ENCODE measurements at regions not wholly inside any gene's neighbourhood (a gene's known extent, or its start where the extent isn't known, plus 50 kb on each side); places are given as distances from the start of the nearest gene placed in this dataset.

DNA sequence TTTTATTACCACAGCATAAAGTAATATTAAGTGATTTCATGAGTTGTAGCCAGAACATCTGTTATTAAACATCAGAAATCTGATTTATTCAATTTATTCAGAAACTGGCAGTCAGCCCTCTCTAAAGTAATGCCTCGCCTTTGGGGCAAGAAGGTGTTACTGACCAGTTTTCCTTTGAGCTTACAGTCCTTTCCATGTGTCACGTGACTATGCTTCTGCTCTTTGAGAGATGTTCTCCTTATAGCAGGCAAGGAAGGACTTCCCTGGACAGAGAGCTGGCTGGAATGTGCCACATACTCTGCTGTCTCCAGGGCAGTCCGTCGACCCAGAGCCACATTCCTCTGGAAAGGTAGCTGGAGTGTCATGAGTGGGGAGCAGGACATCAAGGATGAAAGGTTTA, 119.7 kb downstream of the RDH14 start:
- Histone ChIP-seq H3K9me3 (ENCODE audit: control insufficient read depth, low read length) (no peaks in the 10 kb centered on the region), H3K27ac (ENCODE audit: low read depth, low read length, severe bottlenecking) (no peak overlapping the region), H3K4me1 (ENCODE audit: control insufficient read depth, insufficient read depth, low read length, poor library complexity, severe bottlenecking) (peaks cover 9% of the 10 kb centered on the region), H3K36me3 (ENCODE audit: control insufficient read depth, insufficient read depth, low read length) (no peaks in the 10 kb centered on the region), H3K4me3 (ENCODE audit: extremely low read depth, insufficient read depth, low read length, poor library complexity, severe bottlenecking) (no peak overlapping the region)
- 83 to 96% methylated on average over 2 to 4 of the region's 4 CpGs for WGBS, 2 experiments (ENCODE audit: insufficient coverage in 2 of 2)

DNA sequence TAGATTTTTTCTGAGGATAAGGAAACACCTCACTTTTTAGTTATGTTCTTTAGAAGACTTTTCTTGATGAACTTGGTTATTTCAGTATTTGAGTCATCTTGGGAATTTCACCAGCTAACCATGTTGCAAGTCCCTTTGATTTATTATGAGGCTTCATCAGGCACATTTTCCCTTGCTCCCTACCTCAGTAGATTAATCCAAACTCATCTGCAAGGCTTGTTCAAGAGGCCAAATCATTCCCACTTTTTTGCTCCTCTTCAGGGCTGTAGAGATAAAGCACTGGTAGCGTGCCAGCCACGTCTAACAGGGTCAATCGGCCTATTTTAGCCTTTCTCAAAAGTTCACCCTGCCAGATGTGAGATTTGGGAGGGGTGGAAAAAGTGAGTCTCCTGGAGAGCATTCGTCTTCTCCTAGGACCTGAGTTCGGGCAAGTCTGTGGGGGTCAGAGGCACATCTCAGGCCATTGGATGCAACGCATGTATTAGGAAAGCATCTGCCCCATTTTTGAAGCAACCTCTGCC, 120.3 kb downstream of the RDH14 start:
- H3K4me1 ChIP-seq (ENCODE audit: control insufficient read depth, insufficient read depth, low read length, poor library complexity, severe bottlenecking) = peaks cover 9% of the 10 kb centered on the region
- H3K9me3 ChIP-seq (ENCODE audit: control insufficient read depth, low read length) = no peaks in the 10 kb centered on the region
- H3K27ac ChIP-seq (ENCODE audit: low read depth, low read length, severe bottlenecking) = no peak overlapping the region
- H3K4me3 ChIP-seq (ENCODE audit: extremely low read depth, insufficient read depth, low read length, poor library complexity, severe bottlenecking) = no peak overlapping the region
- no peaks in the 10 kb centered on the region for H3K36me3 ChIP-seq (ENCODE audit: control insufficient read depth, insufficient read depth, low read length)
- 92 to 100% methylated on average over 6 of the region's 6 CpGs for WGBS, 2 experiments (ENCODE audit: insufficient coverage in 2 of 2)

DNA sequence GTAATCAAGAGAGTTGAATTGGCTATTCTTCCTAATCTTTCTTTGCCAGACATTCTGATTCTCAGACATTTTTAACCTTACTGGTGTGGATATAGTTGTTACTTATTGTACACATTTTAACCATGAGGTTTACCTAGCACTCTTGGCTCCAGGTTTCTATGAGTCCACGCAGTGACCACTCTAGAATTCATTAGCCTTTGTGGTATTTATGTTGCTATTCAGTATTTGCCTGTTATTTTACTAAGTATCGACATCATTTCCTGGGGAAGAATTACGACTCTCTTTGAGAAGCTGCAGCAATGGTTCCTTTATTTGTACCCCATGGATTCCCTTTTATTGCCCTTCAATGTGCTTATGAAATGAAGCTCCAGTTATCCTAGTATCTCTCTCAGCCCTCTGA, 120.7 kb downstream of the RDH14 start:
- Histone ChIP-seq H3K27ac (ENCODE audit: low read depth, low read length, severe bottlenecking) (no peak overlapping the region), H3K4me1 (ENCODE audit: control insufficient read depth, insufficient read depth, low read length, poor library complexity, severe bottlenecking) (peaks cover 9% of the 10 kb centered on the region), H3K36me3 (ENCODE audit: control insufficient read depth, insufficient read depth, low read length) (no peaks in the 10 kb centered on the region), H3K9me3 (ENCODE audit: control insufficient read depth, low read length) (no peaks in the 10 kb centered on the region), H3K4me3 (ENCODE audit: extremely low read depth, insufficient read depth, low read length, poor library complexity, severe bottlenecking) (no peak overlapping the region)
- WGBS, 2 experiments (ENCODE audit: insufficient coverage in 2 of 2) = 100% methylated on average over 1 of the region's 3 CpGs; no CpG with 5 or more reads in 1 of the 2 experiments

DNA sequence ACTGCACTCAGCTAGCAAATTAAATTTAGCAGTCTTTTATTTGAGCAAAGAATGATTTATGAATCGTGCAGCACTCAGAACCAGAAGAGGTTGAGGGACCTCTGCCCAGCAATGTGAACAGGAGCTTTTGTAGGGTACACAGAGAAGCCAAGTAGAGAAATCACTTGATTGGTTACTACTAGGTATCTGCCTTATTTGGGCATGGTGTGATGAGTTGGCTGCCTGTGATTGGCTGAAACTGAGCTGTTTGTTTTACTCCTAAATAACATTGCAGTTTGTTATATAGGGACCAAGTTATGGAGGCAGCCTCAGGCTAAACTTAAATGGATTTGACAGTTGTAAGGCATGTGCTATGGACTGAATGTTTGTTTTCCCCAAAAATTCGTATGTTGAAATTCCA, 122.5 kb downstream of the RDH14 start:
- H3K27ac ChIP-seq (ENCODE audit: low read depth, low read length, severe bottlenecking) = no peak overlapping the region
- H3K9me3 ChIP-seq (ENCODE audit: control insufficient read depth, low read length) = no peaks in the 10 kb centered on the region
- peaks cover 13% of the 10 kb centered on the region for H3K4me1 ChIP-seq (ENCODE audit: control insufficient read depth, insufficient read depth, low read length, poor library complexity, severe bottlenecking)
- no peak overlapping the region for H3K4me3 ChIP-seq (ENCODE audit: extremely low read depth, insufficient read depth, low read length, poor library complexity, severe bottlenecking)
- 82 to 89% methylated on average over 2 of the region's 2 CpGs for WGBS, 2 experiments (ENCODE audit: insufficient coverage in 2 of 2)
- no peaks in the 10 kb centered on the region for H3K36me3 ChIP-seq (ENCODE audit: control insufficient read depth, insufficient read depth, low read length)

DNA sequence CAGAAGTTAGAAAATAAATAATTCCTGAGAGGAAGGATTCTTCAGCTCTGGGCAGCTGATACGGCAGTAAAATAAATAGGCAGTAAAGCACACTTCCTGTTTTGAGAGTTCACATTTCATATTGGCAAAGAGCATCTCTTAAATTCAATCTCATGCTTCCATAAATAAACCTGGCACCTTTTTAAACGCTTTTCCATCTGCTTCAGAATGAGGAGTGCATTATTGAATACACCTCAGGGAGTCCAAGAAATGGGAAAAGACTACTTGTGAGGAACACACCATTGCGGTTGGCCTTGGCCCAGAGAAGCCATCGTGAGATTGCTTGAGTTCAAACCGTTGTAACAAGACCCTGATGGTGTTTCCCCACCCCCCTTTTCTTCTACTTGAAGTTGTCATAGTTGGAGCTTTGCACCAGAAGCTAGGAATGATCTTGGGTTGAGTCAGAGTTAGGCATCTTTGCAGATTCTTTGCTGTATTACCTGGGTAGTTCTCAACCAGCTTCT, 123.9 kb downstream of the RDH14 start:
- WGBS, 2 experiments (ENCODE audit: insufficient coverage in 2 of 2) = 81 to 89% methylated on average over 4 to 5 of the region's 5 CpGs
- H3K4me3 ChIP-seq (ENCODE audit: extremely low read depth, insufficient read depth, low read length, poor library complexity, severe bottlenecking) = no peak overlapping the region
- H3K36me3 ChIP-seq (ENCODE audit: control insufficient read depth, insufficient read depth, low read length) = no peaks in the 10 kb centered on the region
- no peak overlapping the region for H3K27ac ChIP-seq (ENCODE audit: low read depth, low read length, severe bottlenecking)
- no peaks in the 10 kb centered on the region for H3K9me3 ChIP-seq (ENCODE audit: control insufficient read depth, low read length)
- peaks cover 24% of the 10 kb centered on the region for H3K4me1 ChIP-seq (ENCODE audit: control insufficient read depth, insufficient read depth, low read length, poor library complexity, severe bottlenecking)

DNA sequence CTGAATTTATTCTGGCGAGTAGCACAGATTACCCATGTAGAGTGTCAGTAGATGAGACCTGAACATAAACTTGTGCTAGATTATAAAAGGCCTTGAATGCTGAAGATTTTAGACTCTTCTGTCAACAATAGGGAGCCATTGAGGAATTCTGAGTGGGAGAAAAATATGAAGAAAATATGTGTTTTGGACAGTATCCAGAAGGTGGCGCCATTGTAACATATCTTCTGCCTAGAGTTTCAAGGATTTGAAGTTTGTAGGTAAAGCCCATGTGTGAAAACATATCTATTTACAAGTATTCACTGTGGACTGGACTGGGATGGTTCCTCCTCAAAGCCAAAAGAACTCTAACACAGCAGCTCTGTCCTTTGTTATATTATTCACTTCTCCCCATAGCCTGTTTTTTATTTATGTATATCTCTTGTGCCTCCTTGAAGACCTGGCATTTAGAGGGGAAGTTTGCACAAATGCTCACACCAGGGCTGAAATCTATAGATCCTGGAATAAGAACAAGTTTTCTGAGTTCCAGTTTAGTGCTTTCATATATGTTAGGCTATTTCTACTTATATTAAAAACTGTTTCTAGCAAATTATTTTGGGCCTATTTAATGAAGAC, 124.9 kb downstream of the RDH14 start:
- Histone ChIP-seq H3K4me1 (ENCODE audit: control insufficient read depth, insufficient read depth, low read length, poor library complexity, severe bottlenecking) (peaks cover 24% of the 10 kb centered on the region), H3K4me3 (ENCODE audit: extremely low read depth, insufficient read depth, low read length, poor library complexity, severe bottlenecking) (no peak overlapping the region), H3K9me3 (ENCODE audit: control insufficient read depth, low read length) (no peaks in the 10 kb centered on the region), H3K36me3 (ENCODE audit: control insufficient read depth, insufficient read depth, low read length) (no peaks in the 10 kb centered on the region), H3K27ac (ENCODE audit: low read depth, low read length, severe bottlenecking) (no peak overlapping the region)
- 38 to 40% methylated on average over 1 to 2 of the region's 2 CpGs for WGBS, 2 experiments (ENCODE audit: insufficient coverage in 2 of 2)

DNA sequence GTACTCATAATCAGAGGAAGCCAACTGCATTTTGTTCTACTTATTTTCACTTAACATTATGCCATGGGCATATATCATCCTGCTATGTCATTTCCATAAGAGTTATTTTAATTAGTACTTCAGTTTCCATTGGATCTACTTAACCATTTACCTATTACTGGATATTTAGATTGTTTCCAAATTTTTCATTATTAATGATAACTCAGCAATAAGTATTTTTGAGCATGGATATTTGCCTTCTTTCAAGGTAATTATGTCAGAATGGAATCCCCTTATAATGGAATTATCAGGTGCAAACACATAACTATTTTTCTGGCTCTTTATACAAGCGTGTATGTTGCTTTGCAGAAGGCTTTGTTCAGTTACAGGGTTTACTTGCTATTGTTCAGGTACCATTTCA, 126.6 kb downstream of the RDH14 start:
- Histone ChIP-seq H3K27ac (ENCODE audit: low read depth, low read length, severe bottlenecking) (no peak overlapping the region), H3K9me3 (ENCODE audit: control insufficient read depth, low read length) (no peaks in the 10 kb centered on the region), H3K36me3 (ENCODE audit: control insufficient read depth, insufficient read depth, low read length) (no peaks in the 10 kb centered on the region), H3K4me3 (ENCODE audit: extremely low read depth, insufficient read depth, low read length, poor library complexity, severe bottlenecking) (no peak overlapping the region), H3K4me1 (ENCODE audit: control insufficient read depth, insufficient read depth, low read length, poor library complexity, severe bottlenecking) (peaks cover 24% of the 10 kb centered on the region)
- WGBS, 2 experiments (ENCODE audit: insufficient coverage in 2 of 2) = no CpG with 5 or more reads among the region's 1 CpG

DNA sequence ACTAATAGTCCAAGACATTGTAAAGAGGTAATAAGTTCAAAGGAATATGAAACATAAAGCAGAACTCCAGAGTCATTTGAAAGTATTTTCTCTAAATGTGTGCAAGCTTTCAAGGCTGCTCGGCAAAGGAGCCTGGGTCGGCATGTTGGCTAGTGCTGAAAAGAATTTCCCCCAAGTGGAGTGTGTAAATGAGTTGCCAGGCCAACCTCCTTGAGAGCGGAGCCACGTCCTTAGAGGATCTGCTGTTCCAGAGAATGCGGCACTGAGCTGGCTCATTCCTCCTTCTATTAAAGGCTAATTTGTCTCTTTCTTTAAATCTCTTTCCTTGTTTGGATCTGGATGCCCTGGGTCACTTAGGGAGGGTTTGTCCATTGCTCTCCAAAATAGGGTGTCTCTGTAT, 127.5 kb downstream of the RDH14 start:
- H3K4me1 ChIP-seq (ENCODE audit: control insufficient read depth, insufficient read depth, low read length, poor library complexity, severe bottlenecking) = peaks cover 24% of the 10 kb centered on the region
- H3K27ac ChIP-seq (ENCODE audit: low read depth, low read length, severe bottlenecking) = peak overlapping the region; percentile 85
- 31 to 36% methylated on average over 2 to 4 of the region's 5 CpGs for WGBS, 2 experiments (ENCODE audit: insufficient coverage in 2 of 2)
- H3K36me3 ChIP-seq (ENCODE audit: control insufficient read depth, insufficient read depth, low read length) = no peaks in the 10 kb centered on the region
- no peak overlapping the region for H3K4me3 ChIP-seq (ENCODE audit: extremely low read depth, insufficient read depth, low read length, poor library complexity, severe bottlenecking)
- no peaks in the 10 kb centered on the region for H3K9me3 ChIP-seq (ENCODE audit: control insufficient read depth, low read length)

DNA sequence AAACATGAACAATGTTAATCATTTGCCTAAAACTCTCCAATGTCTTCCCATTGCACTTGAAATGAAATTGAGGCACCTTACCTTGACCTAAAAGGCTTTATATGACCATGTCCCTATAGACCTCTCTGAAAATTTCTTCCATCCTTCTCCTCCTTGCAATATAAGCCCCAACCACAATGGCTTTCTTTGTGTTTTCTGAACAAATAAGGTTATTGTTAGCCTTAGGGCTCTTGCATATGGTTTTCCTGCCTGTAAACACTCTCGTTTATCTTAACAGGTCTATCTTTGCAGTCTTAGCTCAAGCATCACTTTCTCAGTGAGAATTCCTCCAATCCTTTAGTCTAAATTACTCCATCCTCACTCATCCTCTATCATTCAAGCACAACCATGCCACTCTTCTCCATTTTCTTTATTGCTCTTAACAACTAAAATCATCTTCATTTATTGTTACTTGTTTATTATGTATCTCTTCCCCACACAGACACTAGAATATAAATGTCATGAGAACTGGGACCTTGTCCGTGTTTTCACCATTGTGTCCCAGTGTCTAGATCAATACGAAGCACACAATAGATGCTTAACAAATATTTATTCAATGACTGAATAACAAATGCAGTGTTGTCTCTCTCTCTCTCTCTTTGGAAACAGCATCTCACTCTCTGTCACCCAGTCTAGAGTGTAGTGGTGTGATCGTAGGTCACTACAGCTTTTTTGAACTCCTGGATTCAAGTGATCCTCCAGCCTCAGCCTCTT, 129.3 kb downstream of the RDH14 start:
- H3K4me1 ChIP-seq (ENCODE audit: control insufficient read depth, insufficient read depth, low read length, poor library complexity, severe bottlenecking) = peaks cover 17% of the 10 kb centered on the region
- no peak overlapping the region for H3K27ac ChIP-seq (ENCODE audit: low read depth, low read length, severe bottlenecking)
- 73 to 89% methylated on average over 2 to 3 of the region's 4 CpGs for WGBS, 2 experiments (ENCODE audit: insufficient coverage in 2 of 2)
- no peaks in the 10 kb centered on the region for H3K36me3 ChIP-seq (ENCODE audit: control insufficient read depth, insufficient read depth, low read length)
- no peak overlapping the region for H3K4me3 ChIP-seq (ENCODE audit: extremely low read depth, insufficient read depth, low read length, poor library complexity, severe bottlenecking)
- no peaks in the 10 kb centered on the region for H3K9me3 ChIP-seq (ENCODE audit: control insufficient read depth, low read length)

DNA sequence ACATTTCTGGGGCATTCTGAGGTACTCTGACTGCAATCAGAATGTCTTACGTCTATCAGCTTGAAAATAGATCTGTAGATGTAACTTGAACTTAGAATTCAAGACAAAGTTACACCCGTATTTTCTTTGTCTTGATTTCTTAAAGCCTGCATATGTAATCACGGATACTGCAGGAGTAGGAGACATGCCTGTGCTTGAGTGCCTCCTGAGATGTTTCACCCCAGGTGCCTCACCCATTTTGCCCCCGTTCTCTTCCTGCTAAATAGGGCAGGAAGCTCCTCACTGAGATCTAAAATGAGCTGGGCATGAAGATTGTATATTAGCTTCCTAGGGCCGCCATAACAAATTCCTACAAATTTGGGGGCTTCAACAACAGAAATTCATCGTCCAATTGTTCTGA, 131.9 kb downstream of the RDH14 start:
- H3K36me3 ChIP-seq (ENCODE audit: control insufficient read depth, insufficient read depth, low read length) = no peaks in the 10 kb centered on the region
- H3K4me1 ChIP-seq (ENCODE audit: control insufficient read depth, insufficient read depth, low read length, poor library complexity, severe bottlenecking) = peaks cover 16% of the 10 kb centered on the region
- H3K4me3 ChIP-seq (ENCODE audit: extremely low read depth, insufficient read depth, low read length, poor library complexity, severe bottlenecking) = no peak overlapping the region
- H3K27ac ChIP-seq (ENCODE audit: low read depth, low read length, severe bottlenecking) = no peak overlapping the region
- WGBS, 2 experiments (ENCODE audit: insufficient coverage in 2 of 2) = 78 to 85% methylated on average over 5 to 6 of the region's 6 CpGs
- no peaks in the 10 kb centered on the region for H3K9me3 ChIP-seq (ENCODE audit: control insufficient read depth, low read length)

DNA sequence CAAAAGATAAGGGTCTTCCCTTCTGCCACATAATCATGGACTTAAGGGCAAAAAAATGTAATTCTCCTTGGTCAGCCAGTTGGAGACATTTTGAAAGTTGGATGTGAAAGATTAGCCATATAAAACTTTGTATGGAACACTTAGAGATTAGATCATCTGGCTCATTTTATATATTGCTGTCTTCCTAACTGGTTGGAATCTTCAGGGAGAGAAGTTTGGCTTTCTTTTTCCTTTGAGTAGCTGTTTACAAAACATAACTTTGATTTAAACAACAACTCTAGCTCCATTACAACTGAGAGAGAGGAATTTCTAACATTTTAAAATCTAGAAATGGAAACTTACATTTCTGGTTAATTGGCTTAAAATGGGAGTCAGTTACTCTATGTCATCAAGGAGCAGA, 132.7 kb downstream of the RDH14 start:
- no peaks in the 10 kb centered on the region for H3K9me3 ChIP-seq (ENCODE audit: control insufficient read depth, low read length)
- no peak overlapping the region for H3K27ac ChIP-seq (ENCODE audit: low read depth, low read length, severe bottlenecking)
- H3K4me3 ChIP-seq (ENCODE audit: extremely low read depth, insufficient read depth, low read length, poor library complexity, severe bottlenecking) = no peak overlapping the region
- H3K36me3 ChIP-seq (ENCODE audit: control insufficient read depth, insufficient read depth, low read length) = no peaks in the 10 kb centered on the region
- peaks cover 11% of the 10 kb centered on the region for H3K4me1 ChIP-seq (ENCODE audit: control insufficient read depth, insufficient read depth, low read length, poor library complexity, severe bottlenecking)
